ENCODE measurements at regions not wholly inside any gene's neighbourhood (a gene's known extent, or its start where the extent isn't known, plus 50 kb on each side); places are given as distances from the start of the nearest gene placed in this dataset.

DNA sequence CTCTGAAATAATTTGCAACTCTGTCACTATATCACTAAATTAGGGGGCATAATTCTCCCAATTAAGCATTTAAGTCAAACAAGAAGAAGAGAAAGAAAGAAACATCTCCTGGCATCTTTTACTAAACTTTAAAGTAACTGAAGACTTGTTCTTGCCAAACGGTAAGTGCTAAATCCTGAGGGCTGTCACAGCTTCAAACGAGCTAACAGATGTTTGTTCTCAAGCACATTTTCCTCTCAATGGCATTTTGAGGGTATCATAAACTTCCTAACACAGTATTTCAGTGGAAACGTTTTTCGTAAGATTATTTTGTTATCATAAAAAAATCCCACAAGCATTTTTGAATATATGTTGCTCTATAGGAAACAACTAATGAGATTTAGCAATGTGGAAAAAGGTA is 169.5 kb upstream of the TAS2R1 start:
- no peak overlapping the region for H3K23ac ChIP-seq (ENCODE audit: insufficient read length)
- no peak for TF ChIP-seq TAF1 (IDR thresholded peaks at IDR 0.05; ENCODE audit: low read depth, low read length)
- ChIA-PET CTCF (ENCODE audit: partially characterized antibody) (interaction anchor here (0.6 to 3.0 kb wide), 4 partner anchors 12 to 436 kb away, joined by 3 to 9 read pairs (median 4); no protein-coding TSS in a partner anchor), POLR2A (ENCODE audit: partially characterized antibody) (no interaction called here)
- H3K27me3 ChIP-seq (replicated peaks in 1 of 4; ENCODE audit: control insufficient read depth in 3 of 4, extremely low read depth in 1 of 4, insufficient read depth in 3 of 4, low read length in 3 of 4), result no peaks in the 10 kb centered on the region
- WGBS, 2 experiments (ENCODE audit: extremely low coverage in 1 of 2, insufficient coverage in 1 of 2, insufficient read length in 1 of 2, insufficient replicate concordance in 2 of 2, low coverage in 1 of 2, low lambda C conversion rate in 2 of 2, missing lambda C conversion rate in 1 of 2), result 80% methylated on average over 4 of the region's 4 CpGs; no CpG with 5 or more reads in 1 of the 2 experiments
- H4K5ac ChIP-seq (ENCODE audit: insufficient read length, low read depth, low read length), result no peak overlapping the region
- no peak overlapping the region for H3K4me3 ChIP-seq (ENCODE audit: extremely low read depth in 1 of 4, insufficient read depth in 2 of 4, low read depth in 3 of 4, low read length in 4 of 4)
- H2BK5ac ChIP-seq (ENCODE audit: low read depth, low read length), result no peak overlapping the region
- no peak for FAIRE-seq
- no peaks in the 10 kb centered on the region for H3K9me3 ChIP-seq (ENCODE audit: insufficient read depth in 2 of 2, low read depth in 1 of 2, low read length in 1 of 2)
- no peak overlapping the region for H2BK12ac ChIP-seq (ENCODE audit: low read depth, low read length)
- H2AFZ ChIP-seq (ENCODE audit: low read length), result no peak overlapping the region
- no peak overlapping the region for H2BK15ac ChIP-seq (ENCODE audit: low read length)
- no peak overlapping the region for H3K14ac ChIP-seq (ENCODE audit: insufficient read length)
- H3K79me2 ChIP-seq (ENCODE audit: control insufficient read depth in 1 of 2, insufficient read depth in 2 of 2, low read length in 2 of 2), result no peaks in the 10 kb centered on the region
- H3K4ac ChIP-seq (replicated peaks; ENCODE audit: insufficient read length, low read depth, low read length), result no peak overlapping the region
- no peak overlapping the region for H4K91ac ChIP-seq (replicated peaks; ENCODE audit: insufficient read length, low read length)
- H2AK5ac ChIP-seq (ENCODE audit: low read depth, low read length), result no peak overlapping the region
- no peak overlapping the region for H2BK120ac ChIP-seq (replicated peaks; ENCODE audit: low read depth, low read length)
- no peak overlapping the region for H2BK20ac ChIP-seq (ENCODE audit: low read length)
- H3K36me3 ChIP-seq (ENCODE audit: control insufficient read depth in 2 of 4, insufficient read depth in 4 of 4, low read length in 3 of 4), result no peaks in the 10 kb centered on the region
- no peak overlapping the region for H3K4me2 ChIP-seq (ENCODE audit: insufficient read depth in 1 of 2, low read depth in 2 of 2, low read length in 2 of 2)
- no peaks in the 10 kb centered on the region for H3K79me1 ChIP-seq (ENCODE audit: low read depth, low read length)
- no peak overlapping the region for H3K56ac ChIP-seq (replicated peaks; ENCODE audit: insufficient read length, low read depth, low read length)
- no peak overlapping the region for H3K27ac ChIP-seq (ENCODE audit: low read depth, low read length)
- H3K9ac ChIP-seq (replicated peaks in 1 of 4; ENCODE audit: extremely low read depth in 1 of 4, low read depth in 3 of 4, low read length in 3 of 4), result no peak overlapping the region
- no peak for DNase-seq (ENCODE audit: low read depth in 1 of 2, low spot score in 2 of 2)
- H4K20me1 ChIP-seq (replicated peaks in 1 of 2; ENCODE audit: control insufficient read depth in 1 of 2, insufficient read depth in 2 of 2, low read length in 2 of 2), result no peaks in the 10 kb centered on the region
- H3K23me2 ChIP-seq (ENCODE audit: low read depth, low read length), result no peaks in the 10 kb centered on the region
- H4K8ac ChIP-seq (ENCODE audit: extremely low read depth, insufficient read depth, low read length), result no peak overlapping the region
- H3K4me1 ChIP-seq (replicated peaks in 1 of 4; ENCODE audit: control insufficient read depth in 3 of 4, insufficient read depth in 4 of 4, low read length in 3 of 4), result no peaks in the 10 kb centered on the region
- no peak overlapping the region for H3K18ac ChIP-seq (ENCODE audit: extremely low read depth, low read length)
